ENCODE measurements at regions not wholly inside any gene's neighbourhood (a gene's known extent, or its start where the extent isn't known, plus 50 kb on each side); places are given as distances from the start of the nearest gene placed in this dataset.

- no peak for TF ChIP-seq POLR2AphosphoS5 (IDR thresholded peaks at IDR 0.05; ENCODE audit: borderline replicate concordance, low read depth, low read length)
- TF ChIP-seq EZH2 (IDR thresholded peaks at IDR 0.05): no peak
- no peak for TF ChIP-seq FOXP2 (optimal IDR thresholded peaks at IDR 0.05; ENCODE audit: control extremely low read depth, extremely low read length, insufficient read depth)
Measured at GRCh38 chr12:69059465-69060457, 126.8 kb upstream of the CPM start.
